ENCODE measurements at regions not wholly inside any gene's neighbourhood (a gene's known extent, or its start where the extent isn't known, plus 50 kb on each side); places are given as distances from the start of the nearest gene placed in this dataset.

GRCh38 chr11:95389427-95389826, 158.4 kb upstream of the SESN3 start:
- Histone ChIP-seq H4K5ac (ENCODE audit: low read depth, low read length) (no peak overlapping the region), H2BK5ac (ENCODE audit: low read depth, low read length, poor library complexity, severe bottlenecking) (no peak overlapping the region), H2AFZ (replicated peaks; ENCODE audit: low read length, poor library complexity) (no peak overlapping the region), H4K91ac (ENCODE audit: insufficient read depth, low read depth, low read length) (no peak overlapping the region), H3K36me3 (ENCODE audit: control insufficient read depth, insufficient read depth, low read length) (no peaks in the 10 kb centered on the region), H2AK5ac (ENCODE audit: low read depth, low read length) (no peak overlapping the region), H3K9me1 (ENCODE audit: insufficient read depth, low read length) (no peaks in the 10 kb centered on the region), H3K79me1 (ENCODE audit: low read depth in 1 of 2, low read length in 2 of 2) (no peaks in the 10 kb centered on the region), H2AK9ac (replicated peaks; ENCODE audit: low read depth, low read length, poor library complexity) (no peak overlapping the region), H3K4me1 (ENCODE audit: control insufficient read depth, insufficient read depth, low read length) (no peaks in the 10 kb centered on the region), H3K23ac (ENCODE audit: low read depth, low read length) (no peak overlapping the region), H2BK120ac (ENCODE audit: low read depth, low read length) (no peak overlapping the region), H3K18ac (ENCODE audit: low read depth, low read length) (no peak overlapping the region), H2BK15ac (ENCODE audit: low read depth, low read length) (no peak overlapping the region), H3K27ac (ENCODE audit: insufficient read depth, low read length) (no peak overlapping the region), H3K4ac (ENCODE audit: low read depth, low read length) (no peak overlapping the region), H3K4me2 (ENCODE audit: low read depth, low read length) (no peak overlapping the region), H3K27me3 (ENCODE audit: control insufficient read depth, insufficient read depth, low read length) (no peaks in the 10 kb centered on the region; the same call in 1 of the 2 replicates), H3K4me3 (ENCODE audit: insufficient read depth, low read depth, low read length) (no peak overlapping the region), H3K14ac (replicated peaks; ENCODE audit: low read depth, low read length) (no peak overlapping the region), H3K9me3 (ENCODE audit: control insufficient read depth, insufficient read depth, low read length) (no peaks in the 10 kb centered on the region), H2BK20ac (ENCODE audit: low read depth, low read length) (no peak overlapping the region), H3K56ac (ENCODE audit: extremely low read depth, insufficient read depth, low read length) (no peak overlapping the region), H4K20me1 (ENCODE audit: insufficient read depth, low read length) (no peaks in the 10 kb centered on the region), H3K9ac (ENCODE audit: low read depth, low read length) (no peak overlapping the region), H4K8ac (ENCODE audit: low read depth in 2 of 2, low read length in 2 of 2) (no peak overlapping the region)
- TF ChIP-seq MXI1 (IDR thresholded peaks at IDR 0.05; ENCODE audit: borderline replicate concordance, low read depth, low read length) (no peak), CEBPB (IDR thresholded peaks at IDR 0.05; ENCODE audit: low read depth, low read length) (no peak), NFE2L2 (IDR thresholded peaks at IDR 0.05; ENCODE audit: low read depth, low read length) (no peak)
- DNase-seq: no peak
- WGBS, 2 experiments (ENCODE audit: extremely low coverage in 2 of 2, insufficient read length in 1 of 2): no CpG with 5 or more reads among the region's 1 CpG
- no TSS peak for BruUV-seq (replicated peaks)
- dilution Hi-C loops (cut with HindIII; ENCODE audit: low sequenced_read_pairs, unreplicated experiment) (no loop called here), intact Hi-C loops (cut with micrococcal nuclease) (no loop called here), in situ Hi-C loops (cut with MboI; ENCODE audit: low sequenced_read_pairs) (no loop called here)
- no peak for ATAC-seq (ENCODE audit: low read depth)
- POLR2A ChIA-PET (ENCODE audit: unreplicated experiment): no interaction called here
- CTCF ChIA-PET: no interaction called here

Measured in IMR-90 (cell line).